Neural cell (in vitro differentiated cells): ENCODE measurements at regions not wholly inside any gene's neighbourhood (a gene's known extent, or its start where the extent isn't known, plus 50 kb on each side); places are given as distances from the start of the nearest gene placed in this dataset.

Experiments
- H2AFZ ChIP-seq: fragments of 200-600, 300-800 bp; sonication (generic), shearing (Covaris generic); 2 replicates; pipeline ENCODE4 v1.6.0; 2014; ENCODE audit warnings: low read depth, mild to moderate bottlenecking, antibody characterized with exemption, low read length, moderate library complexity
- H3F3A ChIP-seq: fragments of 200-600 bp; shearing (Covaris generic); 2 replicates; pipeline ENCODE4 v1.6.1; 2016; ENCODE audit warnings: mild to moderate bottlenecking, moderate library complexity, mixed read lengths, antibody characterized with exemption, low read length; ENCODE audit not compliant: insufficient read depth, poor library complexity, severe bottlenecking
- H3K27ac ChIP-seq: fragments of 200-600, 300-800 bp; sonication (generic), shearing (Covaris generic); 2 replicates; pipeline ENCODE4 v1.5.1; 2014; ENCODE audit warnings: mild to moderate bottlenecking, low read length, moderate library complexity
- H3K27me3 ChIP-seq: fragments of 300-800, 200-600 bp; sonication (generic), shearing (Covaris generic); 2 replicates; pipeline ENCODE4 v1.6.0; 2014; ENCODE audit warnings: mild to moderate bottlenecking, low read depth, low read length, moderate library complexity; ENCODE audit not compliant: insufficient read depth
- H3K36me3 ChIP-seq: fragments of 300-800, 200-600 bp; sonication (generic), shearing (Covaris generic); 2 replicates; pipeline ENCODE4 v1.5.1; 2014; ENCODE audit warnings: mild to moderate bottlenecking, antibody characterized with exemption, low read length, moderate library complexity; ENCODE audit not compliant: insufficient read depth
- H3K4me2 ChIP-seq: fragments of 300-800, 200-600 bp; sonication (generic), shearing (Covaris generic); 2 replicates; pipeline ENCODE4 v1.6.0; 2014; ENCODE audit warnings: mild to moderate bottlenecking, low read length
- H3K4me3 ChIP-seq: fragments of 300-800, 200-600 bp; sonication (generic), shearing (Covaris generic); 2 replicates; pipeline ENCODE4 v1.5.1; 2014; ENCODE audit warnings: mild to moderate bottlenecking, low read length, moderate library complexity
- H3K79me2 ChIP-seq: fragments of 200-600 bp; shearing (Covaris generic); replicated peaks from 2 replicates; pipeline ENCODE4 v1.6.0; 2014; ENCODE audit warnings: mild to moderate bottlenecking, low read length, moderate library complexity; ENCODE audit not compliant: insufficient read depth
- H3K9ac ChIP-seq: fragments of 300-800, 200-600 bp; sonication (generic), shearing (Covaris generic); 2 replicates; pipeline ENCODE4 v1.6.1; 2016; ENCODE audit warnings: mild to moderate bottlenecking, low read length, mixed read lengths
- H3K9me2 ChIP-seq: fragments of 200-600 bp; shearing (Covaris generic); 2 replicates; pipeline ENCODE4 v1.6.1; 2016; ENCODE audit warnings: mild to moderate bottlenecking, low read length, mixed read lengths; ENCODE audit not compliant: insufficient read depth
- H3K9me3 ChIP-seq: fragments of 200-600, 300-800 bp; sonication (generic), shearing (Covaris generic); 2 replicates; pipeline ENCODE4 v1.6.1; 2016; ENCODE audit warnings: mild to moderate bottlenecking, mixed run types, low read length, moderate library complexity, mixed read lengths
- H4K20me1 ChIP-seq: fragments of 200-600 bp; shearing (Covaris generic); 2 replicates; pipeline ENCODE4 v1.6.1; 2016; ENCODE audit warnings: mild to moderate bottlenecking, mixed run types; ENCODE audit not compliant: insufficient read depth
- EP300 ChIP-seq: fragments of 450-650 bp; conservative IDR thresholded peaks from 2 replicates; pipeline ENCODE4 v1.6.1; 2014; ENCODE audit warnings: antibody characterized with exemption, mild to moderate bottlenecking, moderate library complexity; ENCODE audit not compliant: poor library complexity, severe bottlenecking
- EZH2 ChIP-seq: fragments of 200-600, 300-800 bp; shearing (Covaris generic), sonication (generic); IDR thresholded peaks from 2 replicates; pipeline ENCODE4 v1.6.1; 2014; ENCODE audit warnings: antibody characterized with exemption, low read length, borderline replicate concordance, mild to moderate bottlenecking; ENCODE audit not compliant: insufficient read depth, poor library complexity, severe bottlenecking
- MXI1 ChIP-seq: fragments of 450-650 bp; conservative IDR thresholded peaks from 2 replicates; pipeline ENCODE4 v1.6.1; 2014; ENCODE audit warnings: antibody characterized with exemption, mild to moderate bottlenecking; ENCODE audit not compliant: poor library complexity, severe bottlenecking
- POLR2AphosphoS5 ChIP-seq: IDR thresholded peaks from 2 replicates; pipeline ENCODE4 v1.6.1; 2012
- RAD21 ChIP-seq: fragments of 450-650 bp; conservative IDR thresholded peaks from 2 replicates; pipeline ENCODE4 v1.6.1; 2014; ENCODE audit warnings: antibody characterized with exemption, mild to moderate bottlenecking, moderate library complexity
- REST ChIP-seq: IDR thresholded peaks from 2 replicates; pipeline ENCODE4 v1.6.1; 2012; ENCODE audit warnings: borderline replicate concordance
- SMC3 ChIP-seq: fragments of 450-650 bp; conservative IDR thresholded peaks from 2 replicates; pipeline ENCODE4 v1.6.1; 2014; ENCODE audit warnings: antibody characterized with exemption, mild to moderate bottlenecking, moderate library complexity; ENCODE audit not compliant: poor library complexity
- TAF1 ChIP-seq: IDR thresholded peaks from 2 replicates; pipeline ENCODE4 v1.6.1; 2012; ENCODE audit warnings: low read depth
- TF ChIP-seq, protein P1 (sequence below): fragments of 450-650 bp; IDR thresholded peaks from 2 replicates; pipeline ENCODE4 v1.5.1; 2014; ENCODE audit warnings: antibody characterized with exemption, mild to moderate bottlenecking, moderate library complexity; ENCODE audit not compliant: poor library complexity, severe bottlenecking

DNA sequence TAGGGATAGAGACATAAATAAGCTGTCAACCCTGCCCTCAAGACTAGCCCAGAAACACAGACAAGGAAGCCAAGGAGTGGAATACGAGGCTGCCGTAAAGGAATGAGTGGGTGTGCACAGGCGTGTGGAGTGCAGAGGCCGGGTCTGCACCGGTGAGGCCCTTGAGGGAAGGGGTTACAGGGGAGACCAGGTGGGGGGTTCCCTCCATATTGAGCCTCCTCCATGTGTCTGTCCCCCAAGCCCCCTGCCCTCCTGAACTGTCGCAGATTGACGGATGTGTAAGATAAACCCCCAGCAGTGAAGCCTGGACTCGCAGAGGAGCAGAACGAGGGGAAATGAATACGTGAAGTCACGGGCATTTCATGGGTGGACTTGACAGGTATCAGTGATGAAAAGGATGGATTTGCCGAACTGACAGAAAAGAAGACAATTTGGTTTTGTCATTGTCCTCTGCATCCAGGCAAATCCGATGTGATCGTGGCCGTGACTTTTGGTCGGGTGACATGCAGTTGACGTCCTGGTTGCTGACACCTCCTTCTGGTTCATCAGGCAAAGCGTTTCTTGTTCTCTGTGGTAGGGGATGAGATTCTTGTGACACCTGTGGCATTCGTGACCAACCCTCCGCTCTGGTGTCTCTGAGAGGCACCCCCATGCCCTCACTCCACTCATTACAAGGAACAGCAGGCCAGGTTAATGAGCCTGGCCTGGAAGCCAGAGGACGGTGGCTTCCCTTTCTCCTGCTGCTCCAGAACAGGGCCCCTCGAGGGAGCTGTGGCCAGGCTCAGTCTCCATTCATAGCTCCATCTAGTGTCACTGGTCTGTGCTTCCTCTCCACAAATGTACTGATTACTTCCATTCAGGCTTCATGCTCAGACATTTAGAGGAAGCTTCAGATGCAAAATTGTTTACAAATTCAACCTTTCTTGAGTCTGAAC lies 223.1 kb upstream of the B3GAT1 start:
- Histone ChIP-seq H3K9me3 (no peaks in the 10 kb centered on the region), H2AFZ (no peak overlapping the region), H3K27me3 (no peaks in the 10 kb centered on the region), H3K79me2 (no peaks in the 10 kb centered on the region), H4K20me1 (no peaks in the 10 kb centered on the region), H3K36me3 (no peaks in the 10 kb centered on the region), H3K4me2 (no peak overlapping the region), H3K27ac (no peak overlapping the region), H3F3A (no peaks in the 10 kb centered on the region), H3K9me2 (no peaks in the 10 kb centered on the region), H3K4me3 (no peak overlapping the region), H3K9ac (no peak overlapping the region)
- TF ChIP-seq MXI1 (no peak), POLR2AphosphoS5 (no peak)

DNA sequence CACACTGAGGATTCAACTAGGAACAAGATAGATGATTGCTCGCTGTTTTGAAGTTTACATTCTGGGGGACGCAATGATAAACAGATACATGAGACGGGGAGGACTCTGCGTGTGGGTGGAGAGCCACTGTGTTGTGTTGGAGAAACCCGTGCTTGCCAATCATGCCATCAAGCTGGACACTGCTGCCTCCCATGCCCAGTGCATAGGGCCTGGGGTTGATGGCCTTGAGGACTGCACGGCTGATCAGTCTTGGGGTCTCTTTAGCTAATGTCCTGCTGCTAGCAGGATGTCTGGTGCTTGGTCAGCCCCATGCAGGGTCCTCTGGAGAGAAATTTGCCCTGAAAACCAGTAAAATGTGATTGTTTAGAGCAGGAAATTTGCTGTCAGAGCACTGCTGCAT lies 221.2 kb upstream of the B3GAT1 start:
- no peaks in the 10 kb centered on the region for H3F3A ChIP-seq
- no peak overlapping the region for H2AFZ ChIP-seq
- no peaks in the 10 kb centered on the region for H3K9me2 ChIP-seq
- H3K27ac ChIP-seq = no peak overlapping the region
- H3K36me3 ChIP-seq = no peaks in the 10 kb centered on the region
- H3K27me3 ChIP-seq = no peaks in the 10 kb centered on the region
- no peak overlapping the region for H3K9ac ChIP-seq
- H3K79me2 ChIP-seq = no peaks in the 10 kb centered on the region
- H3K9me3 ChIP-seq = no peaks in the 10 kb centered on the region
- H3K4me3 ChIP-seq = no peak overlapping the region
- H4K20me1 ChIP-seq = no peaks in the 10 kb centered on the region
- no peak overlapping the region for H3K4me2 ChIP-seq
- TF ChIP-seq EZH2 (no peak), RAD21 (no peak), TAF1 (no peak), POLR2AphosphoS5 (no peak), SMC3 (no peak), EP300 (no peak), REST (no peak), MXI1 (no peak)
- TF ChIP-seq, protein P1, sequence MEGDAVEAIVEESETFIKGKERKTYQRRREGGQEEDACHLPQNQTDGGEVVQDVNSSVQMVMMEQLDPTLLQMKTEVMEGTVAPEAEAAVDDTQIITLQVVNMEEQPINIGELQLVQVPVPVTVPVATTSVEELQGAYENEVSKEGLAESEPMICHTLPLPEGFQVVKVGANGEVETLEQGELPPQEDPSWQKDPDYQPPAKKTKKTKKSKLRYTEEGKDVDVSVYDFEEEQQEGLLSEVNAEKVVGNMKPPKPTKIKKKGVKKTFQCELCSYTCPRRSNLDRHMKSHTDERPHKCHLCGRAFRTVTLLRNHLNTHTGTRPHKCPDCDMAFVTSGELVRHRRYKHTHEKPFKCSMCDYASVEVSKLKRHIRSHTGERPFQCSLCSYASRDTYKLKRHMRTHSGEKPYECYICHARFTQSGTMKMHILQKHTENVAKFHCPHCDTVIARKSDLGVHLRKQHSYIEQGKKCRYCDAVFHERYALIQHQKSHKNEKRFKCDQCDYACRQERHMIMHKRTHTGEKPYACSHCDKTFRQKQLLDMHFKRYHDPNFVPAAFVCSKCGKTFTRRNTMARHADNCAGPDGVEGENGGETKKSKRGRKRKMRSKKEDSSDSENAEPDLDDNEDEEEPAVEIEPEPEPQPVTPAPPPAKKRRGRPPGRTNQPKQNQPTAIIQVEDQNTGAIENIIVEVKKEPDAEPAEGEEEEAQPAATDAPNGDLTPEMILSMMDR = no peak
